NCI-H774 (cell line): ENCODE measurements at regions not wholly inside any gene's neighbourhood (a gene's known extent, or its start where the extent isn't known, plus 50 kb on each side); places are given as distances from the start of the nearest gene placed in this dataset.
A peak's percentile ranks its signal among the peaks of the same experiment; 100 is the strongest.

Source experiments
- DNase-seq: peaks from one replicate; lab custom pipeline; 2025; lab: John Stamatoyannopoulos, UW

GRCh38 chr16:85497622-85498314 is 115.4 kb upstream of the GSE1 start:
- DNase-seq: no peak

- peak; percentile 21 for DNase-seq
Observed at GRCh38 chr16:85498607-85499006, 114.5 kb upstream of the GSE1 start.

GRCh38 chr16:85500220-85500619 is 112.9 kb upstream of the GSE1 start:
- DNase-seq: no peak

GRCh38 chr16:85501900-85502299 is 111.2 kb upstream of the GSE1 start:
- no peak for DNase-seq

- DNase-seq: no peak
Observed at GRCh38 chr16:85502357-85502756, 110.8 kb upstream of the GSE1 start.

- no peak for DNase-seq
Observed at GRCh38 chr16:85503679-85504231, 109.4 kb upstream of the GSE1 start.

- no peak for DNase-seq
Observed at GRCh38 chr16:85504242-85504641, 108.9 kb upstream of the GSE1 start.

GRCh38 chr16:85505794-85506634 is 107.1 kb upstream of the GSE1 start:
- DNase-seq: no peak

GRCh38 chr16:85506635-85506911 is 106.5 kb upstream of the GSE1 start:
- no peak for DNase-seq

GRCh38 chr16:85507342-85507741 is 105.8 kb upstream of the GSE1 start:
- no peak for DNase-seq

GRCh38 chr16:85508388-85508787 is 104.7 kb upstream of the GSE1 start:
- no peak for DNase-seq

GRCh38 chr16:85508993-85509392 is 104.1 kb upstream of the GSE1 start:
- no peak for DNase-seq

- no peak for DNase-seq
Observed at GRCh38 chr16:85510041-85510659, 103.0 kb upstream of the GSE1 start.

GRCh38 chr16:85511938-85512807 is 100.9 kb upstream of the GSE1 start:
- DNase-seq: no peak

GRCh38 chr16:85512808-85513115 is 100.4 kb upstream of the GSE1 start:
- DNase-seq: no peak

GRCh38 chr16:85513180-85513579 is 99.9 kb upstream of the GSE1 start:
- DNase-seq: no peak

- DNase-seq: no peak
Observed at GRCh38 chr16:85513649-85514048, 99.5 kb upstream of the GSE1 start.

GRCh38 chr16:85514295-85514597 is 98.9 kb upstream of the GSE1 start:
- DNase-seq: no peak

- no peak for DNase-seq
Observed at GRCh38 chr16:85514598-85515318, 98.4 kb upstream of the GSE1 start.

GRCh38 chr16:85515319-85515745 is 97.8 kb upstream of the GSE1 start:
- no peak for DNase-seq

- DNase-seq: no peak
Observed at GRCh38 chr16:85515830-85516397, 97.2 kb upstream of the GSE1 start.
